ENCODE measurements at regions not wholly inside any gene's neighbourhood (a gene's known extent, or its start where the extent isn't known, plus 50 kb on each side); places are given as distances from the start of the nearest gene placed in this dataset.

DNA sequence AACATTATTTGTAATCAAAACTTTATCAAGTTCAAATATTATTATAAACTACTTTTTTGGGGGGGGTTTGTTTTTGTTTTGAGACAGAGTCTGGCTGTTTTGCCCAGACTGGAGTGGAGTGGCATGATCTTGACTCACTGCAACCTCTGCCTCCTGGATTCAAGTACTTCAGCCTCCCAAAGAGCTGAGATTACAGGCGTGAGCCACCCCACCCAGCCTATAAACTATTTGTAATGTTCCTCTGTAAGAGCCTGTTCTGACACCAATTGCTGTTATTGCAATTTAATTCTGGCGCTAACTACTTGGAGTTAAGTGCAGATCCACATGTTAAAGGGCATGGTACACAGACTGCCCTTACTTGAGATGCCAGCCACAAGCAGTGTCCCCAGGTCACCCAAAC is 478.1 kb upstream of the NRP1 start:
- no peak for TF ChIP-seq CTCF (IDR thresholded peaks at IDR 0.05; ENCODE audit: control insufficient read depth, insufficient read depth, low read depth, low read length, missing control alignments)
- no peak overlapping the region for H3K4me3 ChIP-seq (ENCODE audit: control insufficient read depth, low read depth, low read length)
- no peak for DNase-seq (ENCODE audit: low read depth)

DNA sequence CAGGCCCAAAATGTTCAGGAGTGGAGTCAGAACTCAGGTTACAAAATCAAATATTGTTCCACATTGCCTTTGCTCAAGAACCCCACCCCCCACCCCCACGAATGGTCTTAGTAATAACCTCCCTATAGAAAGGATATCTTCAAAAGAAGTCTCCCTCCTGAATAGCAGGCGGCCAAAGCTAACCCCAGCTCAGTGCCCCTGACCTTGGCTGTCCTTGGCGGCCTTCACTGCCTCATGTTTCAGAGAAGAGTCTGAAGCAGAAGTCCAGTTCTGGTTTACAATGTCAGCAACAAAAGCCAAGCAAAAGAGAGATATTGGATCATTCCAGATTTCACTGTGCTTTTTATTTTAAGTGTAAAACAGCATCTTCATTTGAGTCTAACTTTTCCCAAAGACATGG is 476.5 kb upstream of the NRP1 start:
- no peak for TF ChIP-seq CTCF (IDR thresholded peaks at IDR 0.05; ENCODE audit: control insufficient read depth, insufficient read depth, low read depth, low read length, missing control alignments)
- no peak for DNase-seq (ENCODE audit: low read depth)

GRCh38 chr10:33809732-33810131 is 475.3 kb upstream of the NRP1 start:
- H3K4me3 ChIP-seq (ENCODE audit: control insufficient read depth, low read depth, low read length): no peak overlapping the region
- TF ChIP-seq CTCF (IDR thresholded peaks at IDR 0.05; ENCODE audit: control insufficient read depth, insufficient read depth, low read depth, low read length, missing control alignments): no peak
- DNase-seq (ENCODE audit: low read depth): no peak

More for the DNA sequence above, 476.5 kb upstream of the NRP1 start:
- H3K4me3 ChIP-seq (ENCODE audit: control insufficient read depth, low read depth, low read length): no peak overlapping the region

DNA sequence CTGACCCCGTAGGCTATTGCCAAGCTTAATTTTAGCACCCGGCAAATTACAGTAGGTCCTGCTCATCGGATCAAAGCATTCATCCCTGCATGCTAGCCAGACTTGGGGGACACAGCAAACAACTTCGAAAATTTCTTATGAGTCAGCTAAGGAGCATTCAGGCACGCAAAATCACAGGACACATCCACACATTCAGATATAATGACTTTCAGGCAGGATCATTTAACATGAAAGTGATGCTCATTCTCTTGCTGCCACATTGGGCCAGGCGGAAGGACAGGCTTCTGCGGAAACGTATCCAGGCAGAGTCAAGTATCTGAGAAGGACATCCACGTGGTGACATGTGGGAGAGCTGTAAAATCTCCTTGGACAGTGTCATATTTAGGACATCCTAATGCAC is 474.0 kb upstream of the NRP1 start:
- DNase-seq (ENCODE audit: low read depth): no peak
- no peak for TF ChIP-seq CTCF (IDR thresholded peaks at IDR 0.05; ENCODE audit: control insufficient read depth, insufficient read depth, low read depth, low read length, missing control alignments)
- H3K4me3 ChIP-seq (ENCODE audit: control insufficient read depth, low read depth, low read length): no peak overlapping the region

DNA sequence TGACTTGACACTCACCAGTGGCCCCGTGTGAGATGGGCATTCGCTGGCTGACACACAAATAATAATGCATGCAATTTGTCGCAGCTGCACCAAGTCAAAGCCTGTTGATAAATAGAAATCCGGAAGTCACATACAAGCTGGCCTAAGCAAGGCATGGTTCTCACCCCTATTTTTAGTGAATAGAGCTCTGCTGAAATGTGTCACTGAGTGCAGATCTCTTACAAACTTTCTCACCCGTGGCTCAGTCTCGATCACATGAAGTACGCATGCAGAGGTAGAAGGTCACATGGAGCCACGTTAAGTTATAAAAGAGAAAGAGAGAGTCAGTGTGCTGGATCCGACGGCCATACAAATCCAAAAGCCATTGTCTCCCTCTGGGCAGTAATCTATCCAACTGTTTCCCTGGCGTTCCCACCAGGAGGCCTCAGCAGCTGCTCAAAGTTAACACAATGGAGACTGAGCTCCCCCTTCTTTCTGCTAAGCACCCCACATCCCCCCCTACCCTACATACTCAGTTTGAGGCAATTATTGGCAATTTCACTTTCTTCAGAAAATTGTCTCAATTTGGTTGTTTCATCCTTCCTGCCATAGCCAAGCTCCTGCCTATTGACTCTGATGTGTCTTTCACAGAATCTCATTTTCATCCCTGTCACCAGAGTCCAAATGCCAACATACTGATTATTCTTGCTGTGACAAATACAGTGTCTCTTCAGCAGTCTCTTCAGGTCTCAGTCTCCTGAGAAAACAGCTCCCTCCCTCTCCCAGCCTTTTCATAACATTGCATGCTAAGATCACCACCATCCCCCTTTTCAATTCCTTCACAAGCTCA is 473.3 kb upstream of the NRP1 start:
- no peak for DNase-seq (ENCODE audit: low read depth)
- TF ChIP-seq CTCF (IDR thresholded peaks at IDR 0.05; ENCODE audit: control insufficient read depth, insufficient read depth, low read depth, low read length, missing control alignments): no peak
- H3K4me3 ChIP-seq (ENCODE audit: control insufficient read depth, low read depth, low read length): no peak overlapping the region

DNA sequence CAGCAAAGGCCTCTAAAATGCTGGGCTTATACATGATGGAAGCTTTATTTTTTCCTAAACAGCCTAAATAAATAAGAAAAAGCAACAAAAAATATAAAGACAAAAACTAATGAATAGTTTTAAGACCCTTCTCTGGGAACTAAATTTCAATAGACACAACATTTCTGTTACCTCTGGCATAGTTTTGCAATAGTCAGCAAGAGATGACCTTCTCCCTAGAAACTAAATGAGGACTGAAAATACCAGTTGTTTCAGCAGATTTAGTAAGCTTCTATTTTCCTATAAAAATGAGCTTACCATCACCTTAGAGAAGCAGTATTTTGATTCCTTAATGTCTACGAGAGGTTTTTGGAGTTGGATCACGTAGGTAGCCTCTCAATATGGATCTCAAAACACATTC is 471.4 kb upstream of the NRP1 start:
- no peak for DNase-seq (ENCODE audit: low read depth)
- no peak for TF ChIP-seq CTCF (IDR thresholded peaks at IDR 0.05; ENCODE audit: control insufficient read depth, insufficient read depth, low read depth, low read length, missing control alignments)
- no peak overlapping the region for H3K4me3 ChIP-seq (ENCODE audit: control insufficient read depth, low read depth, low read length)

Measured in AG09309 (cell line).